Natural killer cell (primary cell): ENCODE measurements at regions not wholly inside any gene's neighbourhood (a gene's known extent, or its start where the extent isn't known, plus 50 kb on each side); places are given as distances from the start of the nearest gene placed in this dataset.

Experiments used
- ATAC-seq, 3 donors: fragments of 150-1000 bp in 2 of 3; fragments of 200-7000 bp in 1 of 3; cut with Tn5 transposase; 1 replicate in 1 of 3; 2 replicates in 2 of 3; pipeline ENCODE4 v1.10.0; 2021; ENCODE audit warnings: mild to moderate bottlenecking in 2 of 3, moderate library complexity in 2 of 3
- DNase-seq, 2 donors: peaks; one replicate each; pipeline versions ENCODE4 v3.0.0 to v3.0.0-alpha.2; 2013 to 2021; ENCODE audit warnings: mixed read lengths in 1 of 2
- H3K27ac ChIP-seq: one replicate; pipeline ENCODE4 v1.5.1; 2013; ENCODE audit warnings: mild to moderate bottlenecking, low read length
- H3K27me3 ChIP-seq: one replicate; pipeline ENCODE4 v1.6.1; 2013; ENCODE audit warnings: low read length; ENCODE audit not compliant: control insufficient read depth, insufficient read depth
- H3K36me3 ChIP-seq: one replicate; pipeline ENCODE4 v1.6.1; 2013; ENCODE audit warnings: low read length; ENCODE audit not compliant: control insufficient read depth, insufficient read depth
- H3K4me1 ChIP-seq: one replicate; pipeline ENCODE4 v1.6.1; 2013; ENCODE audit warnings: low read length; ENCODE audit not compliant: control insufficient read depth, insufficient read depth
- H3K4me3 ChIP-seq: one replicate; pipeline ENCODE4 v1.5.1; 2013; ENCODE audit warnings: low read length
- H3K9me3 ChIP-seq: one replicate; pipeline ENCODE4 v1.6.1; 2013; ENCODE audit warnings: low read length; ENCODE audit not compliant: control insufficient read depth, insufficient read depth
- H3K27ac Mint-ChIP-seq, 2 donors: one replicate each; pipeline ENCODE4 v1.8.0; 2022; ENCODE audit warnings: mild to moderate bottlenecking in 2 of 2, mixed read lengths in 2 of 2, moderate library complexity in 1 of 2
- H3K27me3 Mint-ChIP-seq, 2 donors: one replicate each; pipeline ENCODE4 v1.8.0; 2022; ENCODE audit warnings: low read depth in 2 of 2, mixed read lengths in 2 of 2
- H3K36me3 Mint-ChIP-seq: one replicate; pipeline ENCODE4 v1.8.0; 2022; ENCODE audit warnings: mixed read lengths
- H3K4me1 Mint-ChIP-seq, 2 donors: one replicate each; pipeline ENCODE4 v1.8.0; 2022; ENCODE audit warnings: mixed read lengths in 2 of 2
- H3K4me3 Mint-ChIP-seq: one replicate; pipeline ENCODE4 v1.8.0; 2022; ENCODE audit warnings: mild to moderate bottlenecking, moderate library complexity, mixed read lengths
- H3K9me3 Mint-ChIP-seq, 2 donors: one replicate each; pipeline ENCODE4 v1.8.0; 2022; ENCODE audit warnings: mixed read lengths in 2 of 2
- WGBS: methylation state at CpG from one replicate; pipeline ENCODE4 v1.1.7; 2013; ENCODE audit warnings: missing lambda C conversion rate; ENCODE audit not compliant: insufficient coverage; 5-methylcytosine and 5-hydroxymethylcytosine counted together
- intact Hi-C: fragments of 100-400 bp; cut with micrococcal nuclease; formaldehyde crosslinking; loops from one replicate; pipeline ENCODE4 v1.14.2; 2022
- TF ChIP-seq, protein P1 (sequence below): fragments of 200-600 bp; IDR thresholded peaks from one replicate; pipeline ENCODE4 v1.8.0; 2022; ENCODE audit warnings: antibody characterized with exemption

DNA sequence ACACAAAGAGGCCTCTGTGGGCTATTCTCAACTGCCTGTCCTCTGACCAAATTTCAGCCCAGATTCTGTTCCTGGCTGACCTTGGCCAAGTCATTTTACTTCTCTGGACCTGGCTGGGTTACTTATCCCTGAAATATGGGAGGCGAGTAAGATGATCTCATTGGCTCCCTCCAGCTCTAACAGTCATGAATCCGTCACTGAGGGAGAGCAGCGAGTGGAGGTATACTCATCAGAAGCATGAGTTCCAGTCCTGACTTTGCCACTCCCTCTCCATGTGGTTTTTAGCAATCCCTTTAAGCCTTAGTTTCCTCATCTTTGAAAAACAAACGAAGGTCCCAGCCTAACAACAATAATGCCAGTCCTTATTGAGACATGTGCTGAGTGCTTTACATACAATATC is 63.5 kb downstream of the CCDC185 start:
- H3K9me3 Mint-ChIP-seq = no peaks in the 10 kb centered on the region
- no peak overlapping the region for H3K4me3 Mint-ChIP-seq
- WGBS = 78% methylated on average over 4 of the region's 4 CpGs
- ATAC-seq (no peak), DNase-seq (no peak)
- intact Hi-C loops = no loop called here
- no peaks in the 10 kb centered on the region for H3K27me3 ChIP-seq
- H3K27ac Mint-ChIP-seq = no peak overlapping the region
- H3K36me3 ChIP-seq = no peaks in the 10 kb centered on the region
- H3K4me1 ChIP-seq = no peaks in the 10 kb centered on the region
- no peak overlapping the region for H3K27ac ChIP-seq
- H3K9me3 ChIP-seq = no peaks in the 10 kb centered on the region
- no peaks in the 10 kb centered on the region for H3K4me1 Mint-ChIP-seq
- no peak overlapping the region for H3K4me3 ChIP-seq
- TF ChIP-seq, protein P1, sequence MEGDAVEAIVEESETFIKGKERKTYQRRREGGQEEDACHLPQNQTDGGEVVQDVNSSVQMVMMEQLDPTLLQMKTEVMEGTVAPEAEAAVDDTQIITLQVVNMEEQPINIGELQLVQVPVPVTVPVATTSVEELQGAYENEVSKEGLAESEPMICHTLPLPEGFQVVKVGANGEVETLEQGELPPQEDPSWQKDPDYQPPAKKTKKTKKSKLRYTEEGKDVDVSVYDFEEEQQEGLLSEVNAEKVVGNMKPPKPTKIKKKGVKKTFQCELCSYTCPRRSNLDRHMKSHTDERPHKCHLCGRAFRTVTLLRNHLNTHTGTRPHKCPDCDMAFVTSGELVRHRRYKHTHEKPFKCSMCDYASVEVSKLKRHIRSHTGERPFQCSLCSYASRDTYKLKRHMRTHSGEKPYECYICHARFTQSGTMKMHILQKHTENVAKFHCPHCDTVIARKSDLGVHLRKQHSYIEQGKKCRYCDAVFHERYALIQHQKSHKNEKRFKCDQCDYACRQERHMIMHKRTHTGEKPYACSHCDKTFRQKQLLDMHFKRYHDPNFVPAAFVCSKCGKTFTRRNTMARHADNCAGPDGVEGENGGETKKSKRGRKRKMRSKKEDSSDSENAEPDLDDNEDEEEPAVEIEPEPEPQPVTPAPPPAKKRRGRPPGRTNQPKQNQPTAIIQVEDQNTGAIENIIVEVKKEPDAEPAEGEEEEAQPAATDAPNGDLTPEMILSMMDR = no peak
- H3K36me3 Mint-ChIP-seq = no peaks in the 10 kb centered on the region
- H3K27me3 Mint-ChIP-seq = peaks cover 0 to 10% of the 10 kb centered on the region in 2 donors

GRCh38 chr1:223460566-223461189 is 67.5 kb downstream of the CCDC185 start:
- Mint-ChIP-seq H3K4me3 (no peak overlapping the region), H3K27ac (no peak overlapping the region), H3K27me3 (peaks cover 0 to 12% of the 10 kb centered on the region in 2 donors), H3K9me3 (no peaks in the 10 kb centered on the region), H3K4me1 (no peaks in the 10 kb centered on the region), H3K36me3 (no peaks in the 10 kb centered on the region)
- TF ChIP-seq, protein P1 = no peak
- Histone ChIP-seq H3K4me3 (no peak overlapping the region), H3K27me3 (no peaks in the 10 kb centered on the region), H3K36me3 (no peaks in the 10 kb centered on the region), H3K9me3 (no peaks in the 10 kb centered on the region), H3K27ac (no peak overlapping the region), H3K4me1 (no peaks in the 10 kb centered on the region)
- intact Hi-C loops = no loop called here
- ATAC-seq = no peak
- DNase-seq = no peak
- WGBS = 81% methylated on average over 4 of the region's 4 CpGs

DNA sequence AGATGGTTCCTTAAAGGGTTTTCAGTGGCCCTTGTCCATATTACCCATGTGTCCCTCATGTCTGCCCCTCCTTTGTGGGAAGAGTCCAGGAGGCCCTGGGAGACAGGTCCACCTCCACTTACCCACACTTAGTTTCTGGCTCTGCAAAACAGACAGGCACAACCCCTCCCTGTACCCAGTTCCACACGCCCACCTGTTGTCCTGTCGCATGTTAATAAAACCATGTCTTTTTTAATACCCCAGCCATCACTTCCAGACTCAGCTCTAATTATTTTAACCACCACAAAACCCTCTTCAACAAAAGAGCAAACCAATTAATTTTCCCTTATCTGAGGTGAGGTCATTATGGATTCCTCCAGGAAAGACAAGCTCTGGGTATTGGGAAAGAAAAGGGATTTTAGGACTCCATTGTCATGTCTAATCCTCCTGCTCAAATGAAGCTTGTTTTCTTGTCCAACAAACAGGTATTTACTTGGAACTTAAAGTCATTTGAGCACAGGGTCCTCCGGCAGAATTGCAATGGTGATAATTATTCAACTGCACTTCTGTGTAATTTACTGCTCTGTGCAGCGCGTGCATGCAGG is 68.9 kb downstream of the CCDC185 start:
- no peaks in the 10 kb centered on the region for H3K4me1 Mint-ChIP-seq
- Histone ChIP-seq H3K9me3 (no peaks in the 10 kb centered on the region), H3K27me3 (no peaks in the 10 kb centered on the region), H3K27ac (no peak overlapping the region), H3K4me1 (no peaks in the 10 kb centered on the region), H3K4me3 (no peak overlapping the region), H3K36me3 (no peaks in the 10 kb centered on the region)
- no peak overlapping the region for H3K4me3 Mint-ChIP-seq
- no peaks in the 10 kb centered on the region for H3K36me3 Mint-ChIP-seq
- WGBS = 95% methylated on average over 5 of the region's 5 CpGs
- H3K9me3 Mint-ChIP-seq = no peaks in the 10 kb centered on the region
- H3K27me3 Mint-ChIP-seq = peaks cover 0 to 14% of the 10 kb centered on the region in 2 donors
- intact Hi-C loops = no loop called here
- TF ChIP-seq, protein P1 = no peak
- no peak for DNase-seq
- ATAC-seq = no peak
- H3K27ac Mint-ChIP-seq = no peak overlapping the region
